ENCODE measurements at regions not wholly inside any gene's neighbourhood (a gene's known extent, or its start where the extent isn't known, plus 50 kb on each side); places are given as distances from the start of the nearest gene placed in this dataset.

- TF ChIP-seq CTCF (conservative IDR thresholded peaks at IDR 0.05; ENCODE audit: low read length) (no peak), EZH2phosphoT487 (IDR thresholded peaks at IDR 0.05; ENCODE audit: borderline replicate concordance) (no peak)
Measured at GRCh38 chr4:145271194-145271593, 90.8 kb upstream of the OTUD4 start.
